ENCODE measurements at regions not wholly inside any gene's neighbourhood (a gene's known extent, or its start where the extent isn't known, plus 50 kb on each side); places are given as distances from the start of the nearest gene placed in this dataset.

DNA sequence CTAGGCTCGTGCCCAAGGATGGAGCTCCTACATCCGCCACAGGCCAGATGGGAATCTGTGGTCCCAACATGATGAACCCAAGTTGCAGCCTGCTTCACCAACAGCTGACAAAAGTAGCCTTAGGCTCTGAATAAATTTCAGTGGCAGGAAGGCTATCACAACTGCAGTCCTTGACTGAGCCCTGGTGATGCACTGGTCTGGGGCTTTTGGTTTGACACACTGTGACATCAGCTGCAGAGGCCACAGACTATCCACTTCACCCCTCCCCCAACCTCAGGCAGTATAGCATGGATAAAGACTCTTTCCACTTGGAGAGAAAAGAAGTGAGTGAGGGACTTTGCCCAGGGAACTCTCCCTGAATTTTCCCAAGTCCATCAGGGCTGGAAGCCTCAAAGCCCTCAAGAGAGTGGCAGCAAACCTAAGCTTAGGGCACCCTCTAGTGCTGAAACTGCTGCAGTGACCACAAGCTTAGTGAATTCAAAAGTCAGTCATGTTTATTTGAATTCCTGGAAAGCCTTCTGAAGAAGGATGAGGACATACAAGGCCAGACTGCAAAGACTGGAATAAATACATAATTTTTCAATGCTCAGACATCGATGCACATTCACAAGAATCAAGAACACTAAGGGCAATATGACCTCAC is 135.0 kb upstream of the TENT5D start:
- H3K9me3 ChIP-seq (ENCODE audit: control insufficient read depth in 2 of 2, insufficient read depth in 1 of 2, low read depth in 1 of 2, low read length in 1 of 2) = no peaks in the 10 kb centered on the region
- H3K27ac ChIP-seq (ENCODE audit: low read depth in 2 of 2, low read length in 1 of 2) = no peak overlapping the region
- H3K4me1 ChIP-seq (ENCODE audit: control insufficient read depth in 2 of 2, insufficient read depth in 2 of 2, low read length in 1 of 2) = no peaks in the 10 kb centered on the region
- no peaks in the 10 kb centered on the region for H3K36me3 ChIP-seq (ENCODE audit: control insufficient read depth in 2 of 2, insufficient read depth in 2 of 2, low read length in 1 of 2)
- WGBS, 2 donors = 66 to 69% methylated on average over 3 of the region's 3 CpGs
- no peaks in the 10 kb centered on the region for H3K27me3 ChIP-seq (ENCODE audit: control insufficient read depth in 1 of 2, insufficient read depth in 2 of 2, low read length in 2 of 2)
- H3K4me3 ChIP-seq (ENCODE audit: low read depth in 1 of 2, low read length in 2 of 2) = no peak overlapping the region

DNA sequence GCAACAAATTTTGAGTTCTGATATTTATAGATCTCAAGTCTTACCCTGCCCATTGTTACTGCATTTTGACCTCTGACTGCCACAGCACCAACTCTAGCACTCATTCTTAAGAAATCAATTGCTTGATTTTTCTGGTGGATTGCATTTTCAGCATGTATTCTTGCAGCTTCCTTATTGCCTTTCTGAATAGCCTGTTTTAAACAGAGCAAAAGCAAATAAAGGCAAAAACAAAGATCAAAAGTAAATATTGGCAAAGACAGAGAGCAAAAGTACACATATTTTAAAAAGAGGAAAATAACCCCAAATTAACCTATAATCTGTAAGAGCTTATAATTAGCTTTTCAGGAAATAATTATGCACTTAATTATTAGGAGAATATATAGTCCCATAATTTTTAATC is 129.4 kb upstream of the TENT5D start:
- Histone ChIP-seq H3K27ac (ENCODE audit: low read depth in 2 of 2, low read length in 1 of 2) (no peak overlapping the region), H3K4me1 (ENCODE audit: control insufficient read depth in 2 of 2, insufficient read depth in 2 of 2, low read length in 1 of 2) (no peaks in the 10 kb centered on the region), H3K36me3 (ENCODE audit: control insufficient read depth in 2 of 2, insufficient read depth in 2 of 2, low read length in 1 of 2) (no peaks in the 10 kb centered on the region), H3K4me3 (ENCODE audit: low read depth in 1 of 2, low read length in 2 of 2) (no peak overlapping the region), H3K27me3 (ENCODE audit: control insufficient read depth in 1 of 2, insufficient read depth in 2 of 2, low read length in 2 of 2) (no peaks in the 10 kb centered on the region), H3K9me3 (ENCODE audit: control insufficient read depth in 2 of 2, insufficient read depth in 1 of 2, low read depth in 1 of 2, low read length in 1 of 2) (no peaks in the 10 kb centered on the region)

DNA sequence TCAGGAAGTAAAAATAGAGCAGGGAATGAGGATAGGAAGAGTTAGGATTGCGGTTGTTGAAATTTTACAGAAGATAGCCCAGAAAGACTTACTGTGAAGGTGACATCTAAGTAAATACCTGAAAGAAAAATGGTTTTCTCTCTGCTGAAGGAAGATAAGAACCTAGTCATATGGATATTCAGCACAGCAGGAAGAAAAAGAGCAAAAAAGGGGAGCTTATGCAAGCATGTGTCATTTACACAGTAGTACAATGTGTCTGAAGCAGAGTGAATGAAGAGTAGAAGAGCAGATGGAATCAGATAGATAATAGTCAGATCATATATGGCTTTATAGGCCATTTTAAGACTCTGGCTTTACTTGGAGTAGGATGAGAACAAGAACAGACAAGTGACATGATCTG is 126.9 kb upstream of the TENT5D start:
- H3K9me3 ChIP-seq (ENCODE audit: control insufficient read depth in 2 of 2, insufficient read depth in 1 of 2, low read depth in 1 of 2, low read length in 1 of 2) = no peaks in the 10 kb centered on the region
- no peaks in the 10 kb centered on the region for H3K4me1 ChIP-seq (ENCODE audit: control insufficient read depth in 2 of 2, insufficient read depth in 2 of 2, low read length in 1 of 2)
- H3K4me3 ChIP-seq (ENCODE audit: low read depth in 1 of 2, low read length in 2 of 2) = no peak overlapping the region
- WGBS, 2 donors = 87 to 93% methylated on average over 1 of the region's 1 CpG
- H3K36me3 ChIP-seq (ENCODE audit: control insufficient read depth in 2 of 2, insufficient read depth in 2 of 2, low read length in 1 of 2) = no peaks in the 10 kb centered on the region
- no peak overlapping the region for H3K27ac ChIP-seq (ENCODE audit: low read depth in 2 of 2, low read length in 1 of 2)
- no peaks in the 10 kb centered on the region for H3K27me3 ChIP-seq (ENCODE audit: control insufficient read depth in 1 of 2, insufficient read depth in 2 of 2, low read length in 2 of 2)

DNA sequence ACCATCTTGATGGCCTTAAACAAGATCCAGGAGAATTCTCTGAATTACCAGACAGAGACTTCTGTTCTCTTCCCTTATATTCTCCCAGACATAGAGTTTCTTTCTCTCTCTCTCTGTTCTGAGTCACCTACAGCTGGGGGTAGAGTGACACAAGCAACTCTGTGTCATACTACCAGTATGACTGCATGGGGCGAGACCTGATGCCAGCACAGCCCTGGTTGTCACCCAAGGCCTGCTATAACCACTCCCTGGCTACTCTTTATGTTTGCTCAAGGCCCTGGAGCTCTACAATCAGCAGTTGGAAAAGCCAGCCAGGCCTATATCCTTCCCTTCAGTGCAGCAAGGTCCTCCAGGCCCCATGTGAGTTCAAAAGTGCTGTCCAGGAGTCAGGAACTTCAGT is 114.2 kb upstream of the TENT5D start:
- 41 to 57% methylated on average over 1 of the region's 1 CpG for WGBS, 2 donors
- Histone ChIP-seq H3K4me3 (ENCODE audit: low read depth in 1 of 2, low read length in 2 of 2) (no peak overlapping the region), H3K36me3 (ENCODE audit: control insufficient read depth in 2 of 2, insufficient read depth in 2 of 2, low read length in 1 of 2) (no peaks in the 10 kb centered on the region), H3K27ac (ENCODE audit: low read depth in 2 of 2, low read length in 1 of 2) (no peak overlapping the region), H3K9me3 (ENCODE audit: control insufficient read depth in 2 of 2, insufficient read depth in 1 of 2, low read depth in 1 of 2, low read length in 1 of 2) (no peaks in the 10 kb centered on the region), H3K4me1 (ENCODE audit: control insufficient read depth in 2 of 2, insufficient read depth in 2 of 2, low read length in 1 of 2) (no peaks in the 10 kb centered on the region), H3K27me3 (ENCODE audit: control insufficient read depth in 1 of 2, insufficient read depth in 2 of 2, low read length in 2 of 2) (no peaks in the 10 kb centered on the region)

DNA sequence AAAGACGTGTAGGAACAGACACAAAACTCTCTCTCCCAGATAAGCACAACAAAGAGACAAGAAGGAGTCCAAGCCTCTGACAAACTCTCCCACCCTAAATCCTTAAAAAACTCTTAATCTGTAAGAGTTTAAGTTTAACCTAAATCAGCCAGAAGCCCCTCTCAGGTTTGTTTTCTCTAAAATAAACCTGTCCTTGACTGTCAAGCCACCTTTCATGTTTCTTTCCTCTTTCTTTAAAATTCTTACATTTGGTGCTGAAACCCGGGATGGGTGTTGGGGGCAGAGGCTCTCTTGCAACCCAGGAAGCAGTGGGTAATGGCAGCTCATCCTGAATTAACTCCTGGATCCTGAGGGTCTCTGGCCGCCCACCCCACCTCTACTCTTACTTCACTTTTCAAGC is 107.8 kb upstream of the TENT5D start:
- Histone ChIP-seq H3K27ac (ENCODE audit: low read depth in 2 of 2, low read length in 1 of 2) (no peak overlapping the region), H3K36me3 (ENCODE audit: control insufficient read depth in 2 of 2, insufficient read depth in 2 of 2, low read length in 1 of 2) (no peaks in the 10 kb centered on the region), H3K4me3 (ENCODE audit: low read depth in 1 of 2, low read length in 2 of 2) (no peak overlapping the region), H3K4me1 (ENCODE audit: control insufficient read depth in 2 of 2, insufficient read depth in 2 of 2, low read length in 1 of 2) (no peaks in the 10 kb centered on the region), H3K9me3 (ENCODE audit: control insufficient read depth in 2 of 2, insufficient read depth in 1 of 2, low read depth in 1 of 2, low read length in 1 of 2) (peaks cover 0 to 3% of the 10 kb centered on the region in 2 donors), H3K27me3 (ENCODE audit: control insufficient read depth in 1 of 2, insufficient read depth in 2 of 2, low read length in 2 of 2) (no peaks in the 10 kb centered on the region)
- WGBS, 2 donors = 44 to 82% methylated on average over 3 of the region's 3 CpGs

DNA sequence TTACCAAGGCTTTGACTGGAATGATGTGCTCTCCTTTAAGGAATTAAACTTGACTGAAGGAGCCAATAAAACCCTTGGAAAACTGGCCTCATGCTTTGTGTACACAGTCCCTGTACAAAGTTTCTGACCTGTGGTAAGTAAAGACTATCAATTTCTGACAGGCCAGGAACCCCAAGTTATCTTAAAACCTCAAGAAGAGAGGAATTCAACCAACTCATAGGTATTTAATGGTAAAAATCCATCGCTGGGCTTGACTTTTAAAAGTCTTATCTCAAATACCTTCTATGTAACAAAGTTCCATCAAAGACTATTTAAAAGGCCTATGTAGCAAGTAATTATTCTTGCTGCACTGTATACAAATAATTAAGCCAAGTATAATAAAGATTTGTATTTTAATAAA is 103.7 kb upstream of the TENT5D start:
- no peak overlapping the region for H3K4me3 ChIP-seq (ENCODE audit: low read depth in 1 of 2, low read length in 2 of 2)
- no peaks in the 10 kb centered on the region for H3K4me1 ChIP-seq (ENCODE audit: control insufficient read depth in 2 of 2, insufficient read depth in 2 of 2, low read length in 1 of 2)
- H3K9me3 ChIP-seq (ENCODE audit: control insufficient read depth in 2 of 2, insufficient read depth in 1 of 2, low read depth in 1 of 2, low read length in 1 of 2) = peaks cover 0 to 6% of the 10 kb centered on the region in 2 donors
- 48 to 68% methylated on average over 1 of the region's 1 CpG for WGBS, 2 donors
- H3K27ac ChIP-seq (ENCODE audit: low read depth in 2 of 2, low read length in 1 of 2) = no peak overlapping the region
- no peaks in the 10 kb centered on the region for H3K27me3 ChIP-seq (ENCODE audit: control insufficient read depth in 1 of 2, insufficient read depth in 2 of 2, low read length in 2 of 2)
- H3K36me3 ChIP-seq (ENCODE audit: control insufficient read depth in 2 of 2, insufficient read depth in 2 of 2, low read length in 1 of 2) = no peaks in the 10 kb centered on the region

DNA sequence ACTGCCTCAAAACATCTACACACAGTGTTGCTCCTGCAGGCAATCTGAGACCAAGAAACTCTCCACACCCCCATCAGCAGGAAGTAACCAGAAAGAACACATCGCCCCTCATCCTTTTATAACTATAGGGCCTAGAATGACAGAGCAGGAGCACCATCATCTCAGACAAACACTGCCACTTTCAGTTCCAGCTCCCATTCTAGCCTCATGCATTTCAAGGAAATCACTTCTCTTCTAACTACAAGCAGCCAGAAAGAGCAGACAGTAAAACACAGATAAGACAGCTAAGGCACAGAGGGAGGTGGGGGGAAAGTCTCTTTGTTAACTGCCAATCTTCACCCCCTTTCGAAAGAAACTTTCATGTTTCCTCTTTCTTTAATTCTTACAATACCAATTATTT is 102.6 kb upstream of the TENT5D start:
- H3K4me3 ChIP-seq (ENCODE audit: low read depth in 1 of 2, low read length in 2 of 2) = no peak overlapping the region
- no peaks in the 10 kb centered on the region for H3K4me1 ChIP-seq (ENCODE audit: control insufficient read depth in 2 of 2, insufficient read depth in 2 of 2, low read length in 1 of 2)
- 89% methylated on average over 2 of the region's 2 CpGs for WGBS, 2 donors
- H3K27me3 ChIP-seq (ENCODE audit: control insufficient read depth in 1 of 2, insufficient read depth in 2 of 2, low read length in 2 of 2) = no peaks in the 10 kb centered on the region
- peaks cover 0 to 4% of the 10 kb centered on the region in 2 donors for H3K9me3 ChIP-seq (ENCODE audit: control insufficient read depth in 2 of 2, insufficient read depth in 1 of 2, low read depth in 1 of 2, low read length in 1 of 2)
- no peak overlapping the region for H3K27ac ChIP-seq (ENCODE audit: low read depth in 2 of 2, low read length in 1 of 2)
- H3K36me3 ChIP-seq (ENCODE audit: control insufficient read depth in 2 of 2, insufficient read depth in 2 of 2, low read length in 1 of 2) = no peaks in the 10 kb centered on the region

DNA sequence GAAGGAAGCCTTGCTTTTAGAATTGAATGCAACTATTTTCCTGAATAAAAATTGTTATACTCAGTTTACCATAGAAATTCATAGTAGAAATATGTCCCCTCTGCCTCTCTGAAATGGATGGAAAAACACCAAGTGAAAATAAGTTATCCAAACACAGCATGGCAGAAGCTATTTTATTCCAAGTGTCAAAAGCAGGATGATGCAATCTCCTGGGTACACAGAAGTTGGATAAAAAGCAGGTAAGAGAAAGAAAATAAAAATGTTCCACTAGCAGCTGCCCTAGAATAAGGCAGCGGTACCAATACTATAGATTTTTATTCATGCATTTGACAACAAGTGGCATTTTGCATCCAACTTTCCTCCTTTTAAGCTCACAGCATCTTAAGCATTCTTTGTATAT is 89.0 kb upstream of the TENT5D start:
- peaks cover 0 to 5% of the 10 kb centered on the region in 2 donors for H3K9me3 ChIP-seq (ENCODE audit: control insufficient read depth in 2 of 2, insufficient read depth in 1 of 2, low read depth in 1 of 2, low read length in 1 of 2)
- no peaks in the 10 kb centered on the region for H3K4me1 ChIP-seq (ENCODE audit: control insufficient read depth in 2 of 2, insufficient read depth in 2 of 2, low read length in 1 of 2)
- H3K27me3 ChIP-seq (ENCODE audit: control insufficient read depth in 1 of 2, insufficient read depth in 2 of 2, low read length in 2 of 2) = no peaks in the 10 kb centered on the region
- WGBS, 2 donors = 64 to 81% methylated on average over 1 of the region's 1 CpG
- no peak overlapping the region for H3K27ac ChIP-seq (ENCODE audit: low read depth in 2 of 2, low read length in 1 of 2)
- H3K4me3 ChIP-seq (ENCODE audit: low read depth in 1 of 2, low read length in 2 of 2) = no peak overlapping the region
- no peaks in the 10 kb centered on the region for H3K36me3 ChIP-seq (ENCODE audit: control insufficient read depth in 2 of 2, insufficient read depth in 2 of 2, low read length in 1 of 2)

DNA sequence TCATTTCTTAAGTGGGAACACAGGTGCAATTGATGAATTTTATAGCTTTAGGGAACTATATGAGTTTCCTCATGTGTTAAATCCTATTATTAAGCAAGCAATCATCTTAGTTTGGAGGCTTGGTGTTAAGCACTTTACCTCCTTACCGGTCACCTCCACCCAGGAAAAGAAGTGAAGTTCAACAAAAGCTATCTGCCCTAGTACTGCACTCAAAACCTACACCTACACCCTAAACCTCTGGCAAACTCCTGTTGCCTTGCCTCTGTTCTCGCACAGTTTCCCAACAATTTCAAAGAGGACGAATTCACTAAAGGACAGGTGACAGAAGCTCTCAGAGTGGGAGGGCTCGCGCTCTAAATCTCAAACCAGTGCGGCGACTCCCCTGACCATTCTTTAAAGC is 85.7 kb upstream of the TENT5D start:
- H3K9me3 ChIP-seq (ENCODE audit: control insufficient read depth in 2 of 2, insufficient read depth in 1 of 2, low read depth in 1 of 2, low read length in 1 of 2) = peaks cover 0 to 5% of the 10 kb centered on the region in 2 donors
- WGBS, 2 donors = 45 to 47% methylated on average over 7 of the region's 7 CpGs
- peak overlapping the region in 1 of 2 donors; percentile 45 for H3K4me3 ChIP-seq (ENCODE audit: low read depth in 1 of 2, low read length in 2 of 2)
- no peaks in the 10 kb centered on the region for H3K36me3 ChIP-seq (ENCODE audit: control insufficient read depth in 2 of 2, insufficient read depth in 2 of 2, low read length in 1 of 2)
- no peaks in the 10 kb centered on the region for H3K27me3 ChIP-seq (ENCODE audit: control insufficient read depth in 1 of 2, insufficient read depth in 2 of 2, low read length in 2 of 2)
- no peak overlapping the region for H3K27ac ChIP-seq (ENCODE audit: low read depth in 2 of 2, low read length in 1 of 2)
- H3K4me1 ChIP-seq (ENCODE audit: control insufficient read depth in 2 of 2, insufficient read depth in 2 of 2, low read length in 1 of 2) = no peaks in the 10 kb centered on the region

DNA sequence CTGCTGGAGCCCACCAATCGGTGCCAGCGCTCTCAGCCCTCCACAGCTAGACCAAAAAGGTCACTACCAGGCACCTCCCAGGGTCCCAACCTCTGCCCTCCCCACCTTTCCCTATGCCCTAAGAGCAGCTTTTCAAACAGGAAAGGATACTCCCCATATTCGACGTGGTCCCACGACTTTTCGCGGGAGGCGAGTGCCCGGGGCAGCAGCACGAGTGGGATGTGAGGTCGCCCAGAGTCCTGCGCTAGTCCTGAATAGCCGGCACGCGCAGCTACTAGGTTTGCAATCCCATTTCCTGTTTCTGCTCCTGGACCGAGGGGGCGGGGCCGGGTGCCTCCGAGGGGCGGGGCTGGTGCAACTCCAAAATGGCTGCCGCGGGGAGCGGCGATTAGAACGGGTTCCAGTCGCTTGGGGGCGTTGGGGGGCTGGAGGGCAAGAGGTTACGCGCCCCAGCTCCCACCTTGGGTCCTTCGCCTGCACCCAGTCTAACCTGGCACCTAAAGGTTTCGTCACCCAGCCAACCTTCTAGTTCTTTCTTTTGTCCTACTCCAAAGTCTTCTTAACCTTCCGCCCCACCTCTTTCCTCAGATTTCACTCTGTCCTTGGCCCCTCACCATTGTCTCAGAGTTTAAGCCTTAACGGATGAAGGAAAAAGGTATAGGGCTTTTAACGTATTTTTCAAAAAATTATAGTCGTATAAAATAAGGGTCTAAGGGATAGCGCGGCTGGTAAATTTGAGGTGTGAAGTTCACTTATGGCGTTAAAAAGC is 85.0 kb upstream of the TENT5D start:
- no peaks in the 10 kb centered on the region for H3K36me3 ChIP-seq (ENCODE audit: control insufficient read depth in 2 of 2, insufficient read depth in 2 of 2, low read length in 1 of 2)
- H3K9me3 ChIP-seq (ENCODE audit: control insufficient read depth in 2 of 2, insufficient read depth in 1 of 2, low read depth in 1 of 2, low read length in 1 of 2) = peaks cover 0 to 5% of the 10 kb centered on the region in 2 donors
- WGBS, 2 donors = 47 to 50% methylated on average over 38 of the region's 38 CpGs
- no peaks in the 10 kb centered on the region for H3K27me3 ChIP-seq (ENCODE audit: control insufficient read depth in 1 of 2, insufficient read depth in 2 of 2, low read length in 2 of 2)
- no peaks in the 10 kb centered on the region for H3K4me1 ChIP-seq (ENCODE audit: control insufficient read depth in 2 of 2, insufficient read depth in 2 of 2, low read length in 1 of 2)
- H3K4me3 ChIP-seq (ENCODE audit: low read depth in 1 of 2, low read length in 2 of 2) = peak overlapping the region in 1 of 2 donors; percentile 45
- no peak overlapping the region for H3K27ac ChIP-seq (ENCODE audit: low read depth in 2 of 2, low read length in 1 of 2)
